ENCODE measurements at regions not wholly inside any gene's neighbourhood (a gene's known extent, or its start where the extent isn't known, plus 50 kb on each side); places are given as distances from the start of the nearest gene placed in this dataset.

GRCh38 chr5:27978322-27978721 is 939.9 kb upstream of the CDH9 start:
- TF ChIP-seq POLR2A (IDR thresholded peaks at IDR 0.05), result no peak
- TF ChIP-seq CTCF (IDR thresholded peaks at IDR 0.05), result no peak
- no peaks in the 10 kb centered on the region for H3K9me3 ChIP-seq
- DNase-seq, result no peak
- H3K4me1 ChIP-seq, result no peaks in the 10 kb centered on the region
- no peak overlapping the region for H3K4me3 ChIP-seq
- H3K27me3 ChIP-seq, result no peaks in the 10 kb centered on the region
- no peaks in the 10 kb centered on the region for H3K36me3 ChIP-seq
- H3K27ac ChIP-seq, result no peak overlapping the region

GRCh38 chr5:27969157-27969556 is 930.8 kb upstream of the CDH9 start:
- Histone ChIP-seq H3K4me1 (no peaks in the 10 kb centered on the region), H3K27ac (no peak overlapping the region), H3K36me3 (no peaks in the 10 kb centered on the region), H3K9me3 (peaks cover 0 to 7% (median 0%) of the 10 kb centered on the region in 4 donors), H3K4me3 (no peak overlapping the region), H3K27me3 (no peaks in the 10 kb centered on the region)
- TF ChIP-seq POLR2A (IDR thresholded peaks at IDR 0.05), result no peak
- no peak for DNase-seq

GRCh38 chr5:27963050-27963783 is 924.8 kb upstream of the CDH9 start:
- Histone ChIP-seq H3K27ac (no peak overlapping the region), H3K4me1 (no peaks in the 10 kb centered on the region), H3K4me3 (no peak overlapping the region), H3K36me3 (no peaks in the 10 kb centered on the region), H3K9me3 (peaks cover 0 to 5% (median 0%) of the 10 kb centered on the region in 4 donors), H3K27me3 (no peaks in the 10 kb centered on the region)
- no peak for DNase-seq
- TF ChIP-seq POLR2A (IDR thresholded peaks at IDR 0.05) (no peak), CTCF (IDR thresholded peaks at IDR 0.05) (no peak)

DNA sequence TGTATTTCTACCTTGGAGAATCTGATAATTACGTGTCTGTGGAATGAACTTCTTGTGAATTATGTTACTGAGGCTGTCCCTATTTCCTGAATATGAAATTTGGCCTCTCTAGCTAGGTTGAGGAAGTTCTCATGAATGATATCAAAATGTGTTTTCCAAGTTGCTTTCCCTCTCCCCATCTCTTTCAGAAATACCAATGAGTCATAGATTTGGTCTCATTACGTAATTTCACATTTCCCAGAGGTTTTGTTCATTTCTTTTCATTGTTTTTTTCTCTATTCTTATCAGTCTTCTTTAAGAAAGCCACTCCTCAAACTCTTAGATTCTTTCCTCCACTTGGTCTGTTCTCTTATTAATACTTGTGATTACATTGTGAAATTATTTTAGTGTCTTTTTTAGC is 923.8 kb upstream of the CDH9 start:
- Histone ChIP-seq H3K4me1 (no peaks in the 10 kb centered on the region), H3K4me3 (no peak overlapping the region), H3K27me3 (no peaks in the 10 kb centered on the region), H3K9me3 (peaks cover 0 to 5% (median 0%) of the 10 kb centered on the region in 4 donors), H3K27ac (no peak overlapping the region), H3K36me3 (no peaks in the 10 kb centered on the region)
- no peak for DNase-seq
- no peak for TF ChIP-seq CTCF (IDR thresholded peaks at IDR 0.05)
- no peak for TF ChIP-seq POLR2A (IDR thresholded peaks at IDR 0.05)

- H3K4me1 ChIP-seq, result no peaks in the 10 kb centered on the region
- TF ChIP-seq POLR2A (IDR thresholded peaks at IDR 0.05), result no peak
Observed at GRCh38 chr5:27947088-27947487, 908.7 kb upstream of the CDH9 start.

DNA sequence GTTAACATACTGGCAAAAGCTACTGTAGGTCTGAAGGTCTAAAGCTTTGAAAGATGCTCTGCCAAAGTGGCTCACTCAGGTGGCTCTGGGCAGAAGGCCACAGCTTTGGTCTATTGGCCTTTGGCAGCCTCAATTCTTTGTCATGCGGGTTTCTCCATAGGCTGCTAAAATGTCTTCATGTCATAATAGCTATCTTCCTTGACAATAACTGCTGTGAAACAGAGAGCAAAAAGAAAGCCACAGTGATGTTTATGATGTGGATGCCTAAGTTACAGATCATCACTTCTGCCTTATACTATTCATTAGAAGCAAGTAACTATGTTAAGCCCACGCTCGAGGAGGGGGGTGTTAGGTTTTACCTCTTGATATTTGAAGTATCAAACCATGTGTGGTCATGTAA is 906.1 kb upstream of the CDH9 start:
- no peaks in the 10 kb centered on the region for H3K27me3 ChIP-seq
- DNase-seq, result no peak
- H3K36me3 ChIP-seq, result no peaks in the 10 kb centered on the region
- no peak for TF ChIP-seq POLR2A (IDR thresholded peaks at IDR 0.05)
- TF ChIP-seq CTCF (IDR thresholded peaks at IDR 0.05), result no peak
- H3K4me1 ChIP-seq, result no peaks in the 10 kb centered on the region
- H3K9me3 ChIP-seq, result peaks cover 0 to 9% (median 0%) of the 10 kb centered on the region in 4 donors
- no peak overlapping the region for H3K27ac ChIP-seq
- H3K4me3 ChIP-seq, result no peak overlapping the region

More at GRCh38 chr5:27947088-27947487, 908.7 kb upstream of the CDH9 start:
- no peak overlapping the region for H3K4me3 ChIP-seq
- no peak for DNase-seq
- peaks cover 0 to 6% (median 0%) of the 10 kb centered on the region in 4 donors for H3K9me3 ChIP-seq
- H3K36me3 ChIP-seq, result no peaks in the 10 kb centered on the region
- H3K27me3 ChIP-seq, result no peaks in the 10 kb centered on the region
- no peak overlapping the region for H3K27ac ChIP-seq

All from Peyer's patch (tissue), 4 donors.